WTC11 (cell line): ENCODE measurements at regions not wholly inside any gene's neighbourhood (a gene's known extent, or its start where the extent isn't known, plus 50 kb on each side); places are given as distances from the start of the nearest gene placed in this dataset.

Source experiments
- ATAC-seq: fragments of 200-7000 bp; cut with Tn5 transposase; 2 replicates; pipeline ENCODE4 v1.10.0; 2021; ENCODE audit warnings: mild to moderate bottlenecking, moderate library complexity
- CTCF ChIA-PET: fragments of 300-600 bp; sonication (Branson Sonifier 250); formaldehyde crosslinking; loops from one replicate; lab custom pipeline; 2021; ENCODE audit warnings: antibody characterized with exemption; lab: Charles Lee
- POLR2A ChIA-PET: fragments of 350-600 bp; sonication (Branson Sonifier 250); formaldehyde crosslinking; loops from one replicate; lab custom pipeline; 2021; ENCODE audit warnings: antibody characterized with exemption; lab: Charles Lee
- DNase-seq: peaks from one replicate; pipeline ENCODE4 v3.0.0; 2021; ENCODE audit warnings: low spot score
- H3K27ac Mint-ChIP-seq: 2 replicates; pipeline ENCODE4 v1.8.0; 2021; ENCODE audit warnings: mixed read lengths
- H3K27me3 Mint-ChIP-seq: 2 replicates; pipeline ENCODE4 v1.8.0; 2021; ENCODE audit warnings: low read depth, mild to moderate bottlenecking, moderate library complexity, mixed read lengths
- H3K36me3 Mint-ChIP-seq: 2 replicates; pipeline ENCODE4 v1.8.0; 2021; ENCODE audit warnings: mixed read lengths
- H3K4me1 Mint-ChIP-seq: 2 replicates; pipeline ENCODE4 v1.8.0; 2022; ENCODE audit warnings: mixed read lengths
- H3K4me3 Mint-ChIP-seq: 2 replicates; pipeline ENCODE4 v1.8.0; 2021; ENCODE audit warnings: mild to moderate bottlenecking, moderate library complexity, mixed read lengths
- H3K9me3 Mint-ChIP-seq: 2 replicates; pipeline ENCODE4 v1.8.0; 2021; ENCODE audit warnings: mixed read lengths
- FOXK1 ChIP-seq: sonication (generic); formaldehyde crosslinking; IDR thresholded peaks from 2 replicates; pipeline ENCODE4 v1.8.0; 2022; ENCODE audit warnings: mild to moderate bottlenecking, moderate library complexity, missing genetic modification reagents
- JAZF1 ChIP-seq: fragments of 250-450 bp; sonication (Bioruptor Pico); IDR thresholded peaks from 2 replicates; pipeline ENCODE4 v1.9.0; 2021; ENCODE audit warnings: moderate library complexity, mild to moderate bottlenecking, inconsistent platforms
- KAT7 ChIP-seq: sonication (generic); formaldehyde crosslinking; IDR thresholded peaks from 2 replicates; pipeline ENCODE4 v1.8.1; 2023; ENCODE audit warnings: missing genetic modification reagents, mild to moderate bottlenecking, borderline replicate concordance
- MYBL2 ChIP-seq: sonication (generic); formaldehyde crosslinking; IDR thresholded peaks from 2 replicates; pipeline ENCODE4 v1.8.1; 2023; ENCODE audit warnings: mild to moderate bottlenecking, moderate library complexity, missing genetic modification reagents
- NR2C2 ChIP-seq: sonication (generic); formaldehyde crosslinking; IDR thresholded peaks from 2 replicates; pipeline ENCODE4 v1.8.0; 2022; ENCODE audit warnings: mild to moderate bottlenecking, missing genetic modification reagents
- OVOL2 ChIP-seq: fragments of 250-450 bp; sonication (Bioruptor Pico); IDR thresholded peaks from 2 replicates; pipeline ENCODE4 v1.9.0; 2021; ENCODE audit warnings: mild to moderate bottlenecking, borderline replicate concordance
- RELA ChIP-seq: sonication (generic); formaldehyde crosslinking; IDR thresholded peaks from 2 replicates; pipeline ENCODE4 v1.8.1; 2022; ENCODE audit warnings: missing genetic modification reagents, mild to moderate bottlenecking, borderline replicate concordance
- SMAD3 ChIP-seq: sonication (generic); formaldehyde crosslinking; IDR thresholded peaks from 2 replicates; pipeline ENCODE4 v1.8.0; 2022; ENCODE audit warnings: missing genetic modification reagents, mild to moderate bottlenecking, borderline replicate concordance
- SMAD4 ChIP-seq: sonication (generic); formaldehyde crosslinking; IDR thresholded peaks from 2 replicates; pipeline ENCODE4 v1.8.0; 2022; ENCODE audit warnings: mild to moderate bottlenecking, missing genetic modification reagents
- SP1 ChIP-seq: sonication (generic); formaldehyde crosslinking; conservative IDR thresholded peaks from 2 replicates; pipeline ENCODE4 v1.8.1; 2022; ENCODE audit warnings: missing genetic modification reagents
- TEAD4 ChIP-seq: sonication (generic); formaldehyde crosslinking; IDR thresholded peaks from 2 replicates; pipeline ENCODE4 v1.8.0; 2022; ENCODE audit warnings: mild to moderate bottlenecking, missing genetic modification reagents
- ZNF121 ChIP-seq: sonication (generic); formaldehyde crosslinking; IDR thresholded peaks from 2 replicates; pipeline ENCODE4 v1.8.0; 2023; ENCODE audit warnings: missing genetic modification reagents
- ZNF416 ChIP-seq: fragments of 250-450 bp; sonication (Bioruptor Pico); IDR thresholded peaks from 2 replicates; pipeline ENCODE4 v1.9.0; 2021; ENCODE audit warnings: mild to moderate bottlenecking, inconsistent platforms
- TF ChIP-seq, protein P1 (sequence below): sonication (generic); formaldehyde crosslinking; IDR thresholded peaks from 2 replicates; pipeline ENCODE4 v1.8.1; 2022; ENCODE audit warnings: low read depth, mild to moderate bottlenecking, moderate library complexity, missing genetic modification reagents, borderline replicate concordance
- TF ChIP-seq, protein P2 (sequence below): fragments of 250-450 bp; sonication (Bioruptor Pico); IDR thresholded peaks from 2 replicates; pipeline ENCODE4 v1.9.0; 2021; ENCODE audit warnings: mild to moderate bottlenecking
- TF ChIP-seq, protein P3 (sequence below): sonication (generic); formaldehyde crosslinking; IDR thresholded peaks from 2 replicates; pipeline ENCODE4 v1.8.0; 2023; ENCODE audit warnings: missing genetic modification reagents
- TF ChIP-seq, protein P4 (sequence below): sonication (generic); formaldehyde crosslinking; IDR thresholded peaks from 2 replicates; pipeline ENCODE4 v1.8.0; 2022; ENCODE audit warnings: mild to moderate bottlenecking, missing genetic modification reagents
- TF ChIP-seq, protein P5 (sequence below): sonication (generic); formaldehyde crosslinking; IDR thresholded peaks from 2 replicates; pipeline ENCODE4 v1.8.0; 2022; ENCODE audit warnings: mild to moderate bottlenecking, missing genetic modification reagents
- TF ChIP-seq, protein P6 (sequence below): sonication (generic); formaldehyde crosslinking; IDR thresholded peaks from 2 replicates; pipeline ENCODE4 v1.8.0; 2022; ENCODE audit warnings: missing genetic modification reagents
- TF ChIP-seq, protein P7 (sequence below): fragments of 250-450 bp; sonication (Bioruptor Pico); IDR thresholded peaks from 2 replicates; pipeline ENCODE4 v1.9.0; 2021; ENCODE audit warnings: moderate library complexity, mild to moderate bottlenecking, inconsistent platforms, borderline replicate concordance

DNA sequence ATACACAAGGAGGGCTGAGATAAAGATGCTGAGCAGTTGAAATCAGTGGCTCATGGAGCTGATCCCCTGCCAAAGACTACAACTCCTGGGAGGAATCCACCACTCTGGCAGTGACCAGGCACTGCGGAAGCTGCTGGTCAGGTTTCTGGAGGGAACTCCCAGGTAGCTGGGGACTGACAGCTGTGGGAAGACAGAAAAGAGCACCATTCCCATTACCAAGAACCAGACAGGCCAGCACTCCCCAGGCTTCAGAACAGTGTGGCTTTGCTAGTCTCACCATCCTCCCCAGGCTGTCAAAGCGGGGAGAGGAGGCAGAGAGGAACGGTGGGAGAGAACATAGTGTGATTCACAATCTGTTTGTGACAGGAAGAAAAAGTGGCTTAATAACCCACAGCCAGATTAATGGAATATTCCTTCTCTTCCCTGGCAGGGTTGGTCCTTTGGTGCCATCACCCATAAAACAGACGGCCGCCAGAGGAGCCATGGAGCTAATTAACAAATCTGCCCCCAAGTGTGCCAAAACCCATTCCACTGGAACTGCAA, 92.1 kb downstream of the MAB21L3 start (continued):
- TF ChIP-seq, protein P1, sequence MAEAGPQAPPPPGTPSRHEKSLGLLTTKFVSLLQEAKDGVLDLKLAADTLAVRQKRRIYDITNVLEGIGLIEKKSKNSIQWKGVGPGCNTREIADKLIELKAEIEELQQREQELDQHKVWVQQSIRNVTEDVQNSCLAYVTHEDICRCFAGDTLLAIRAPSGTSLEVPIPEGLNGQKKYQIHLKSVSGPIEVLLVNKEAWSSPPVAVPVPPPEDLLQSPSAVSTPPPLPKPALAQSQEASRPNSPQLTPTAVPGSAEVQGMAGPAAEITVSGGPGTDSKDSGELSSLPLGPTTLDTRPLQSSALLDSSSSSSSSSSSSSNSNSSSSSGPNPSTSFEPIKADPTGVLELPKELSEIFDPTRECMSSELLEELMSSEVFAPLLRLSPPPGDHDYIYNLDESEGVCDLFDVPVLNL (CRISPR knock-in tag) = no peak
- TF ChIP-seq TEAD4 (CRISPR knock-in tag) (no peak), FOXK1 (CRISPR knock-in tag) (no peak), ZNF121 (CRISPR knock-in tag) (no peak), NR2C2 (CRISPR knock-in tag) (no peak), OVOL2 (CRISPR knock-in tag) (no peak)
- TF ChIP-seq, protein P2, sequence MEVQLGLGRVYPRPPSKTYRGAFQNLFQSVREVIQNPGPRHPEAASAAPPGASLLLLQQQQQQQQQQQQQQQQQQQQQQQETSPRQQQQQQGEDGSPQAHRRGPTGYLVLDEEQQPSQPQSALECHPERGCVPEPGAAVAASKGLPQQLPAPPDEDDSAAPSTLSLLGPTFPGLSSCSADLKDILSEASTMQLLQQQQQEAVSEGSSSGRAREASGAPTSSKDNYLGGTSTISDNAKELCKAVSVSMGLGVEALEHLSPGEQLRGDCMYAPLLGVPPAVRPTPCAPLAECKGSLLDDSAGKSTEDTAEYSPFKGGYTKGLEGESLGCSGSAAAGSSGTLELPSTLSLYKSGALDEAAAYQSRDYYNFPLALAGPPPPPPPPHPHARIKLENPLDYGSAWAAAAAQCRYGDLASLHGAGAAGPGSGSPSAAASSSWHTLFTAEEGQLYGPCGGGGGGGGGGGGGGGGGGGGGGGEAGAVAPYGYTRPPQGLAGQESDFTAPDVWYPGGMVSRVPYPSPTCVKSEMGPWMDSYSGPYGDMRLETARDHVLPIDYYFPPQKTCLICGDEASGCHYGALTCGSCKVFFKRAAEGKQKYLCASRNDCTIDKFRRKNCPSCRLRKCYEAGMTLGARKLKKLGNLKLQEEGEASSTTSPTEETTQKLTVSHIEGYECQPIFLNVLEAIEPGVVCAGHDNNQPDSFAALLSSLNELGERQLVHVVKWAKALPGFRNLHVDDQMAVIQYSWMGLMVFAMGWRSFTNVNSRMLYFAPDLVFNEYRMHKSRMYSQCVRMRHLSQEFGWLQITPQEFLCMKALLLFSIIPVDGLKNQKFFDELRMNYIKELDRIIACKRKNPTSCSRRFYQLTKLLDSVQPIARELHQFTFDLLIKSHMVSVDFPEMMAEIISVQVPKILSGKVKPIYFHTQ (CRISPR knock-in tag) = no peak
- TF ChIP-seq, protein P3, sequence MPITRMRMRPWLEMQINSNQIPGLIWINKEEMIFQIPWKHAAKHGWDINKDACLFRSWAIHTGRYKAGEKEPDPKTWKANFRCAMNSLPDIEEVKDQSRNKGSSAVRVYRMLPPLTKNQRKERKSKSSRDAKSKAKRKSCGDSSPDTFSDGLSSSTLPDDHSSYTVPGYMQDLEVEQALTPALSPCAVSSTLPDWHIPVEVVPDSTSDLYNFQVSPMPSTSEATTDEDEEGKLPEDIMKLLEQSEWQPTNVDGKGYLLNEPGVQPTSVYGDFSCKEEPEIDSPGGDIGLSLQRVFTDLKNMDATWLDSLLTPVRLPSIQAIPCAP (CRISPR knock-in tag) = no peak
- TF ChIP-seq, protein P4, sequence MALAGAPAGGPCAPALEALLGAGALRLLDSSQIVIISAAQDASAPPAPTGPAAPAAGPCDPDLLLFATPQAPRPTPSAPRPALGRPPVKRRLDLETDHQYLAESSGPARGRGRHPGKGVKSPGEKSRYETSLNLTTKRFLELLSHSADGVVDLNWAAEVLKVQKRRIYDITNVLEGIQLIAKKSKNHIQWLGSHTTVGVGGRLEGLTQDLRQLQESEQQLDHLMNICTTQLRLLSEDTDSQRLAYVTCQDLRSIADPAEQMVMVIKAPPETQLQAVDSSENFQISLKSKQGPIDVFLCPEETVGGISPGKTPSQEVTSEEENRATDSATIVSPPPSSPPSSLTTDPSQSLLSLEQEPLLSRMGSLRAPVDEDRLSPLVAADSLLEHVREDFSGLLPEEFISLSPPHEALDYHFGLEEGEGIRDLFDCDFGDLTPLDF (CRISPR knock-in tag) = no peak
- TF ChIP-seq, all 79 proteins: peak for 0

DNA sequence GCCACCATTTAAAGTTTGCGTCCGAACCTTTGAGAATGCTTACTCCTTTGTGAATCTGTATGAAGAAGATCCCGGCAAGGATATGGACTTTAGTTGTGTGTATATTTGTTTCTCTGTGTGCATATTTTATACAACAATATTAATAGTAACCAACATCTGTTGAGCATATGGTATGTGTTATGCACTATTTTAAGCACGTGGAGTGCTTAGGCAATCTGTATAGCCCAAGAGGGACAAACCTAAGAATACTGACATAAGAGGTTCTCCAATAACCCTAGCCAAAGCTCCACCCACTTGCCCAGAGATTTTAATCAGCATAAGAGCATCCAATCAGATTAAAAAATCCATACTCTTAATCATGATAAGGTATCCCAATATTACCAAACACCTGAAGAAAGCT, 92.7 kb downstream of the MAB21L3 start:
- DNase-seq = no peak
- H3K4me1 Mint-ChIP-seq = peaks cover 2% of the 10 kb centered on the region; the same call in 1 of the 2 replicates
- H3K36me3 Mint-ChIP-seq = no peaks in the 10 kb centered on the region
- no peak overlapping the region for H3K27ac Mint-ChIP-seq
- TF ChIP-seq OVOL2 (CRISPR knock-in tag) (no peak), SP1 (CRISPR knock-in tag) (no peak), SMAD3 (CRISPR knock-in tag) (no peak), MYBL2 (CRISPR knock-in tag) (no peak), ZNF416 (CRISPR knock-in tag) (no peak), JAZF1 (CRISPR knock-in tag) (no peak), KAT7 (CRISPR knock-in tag) (no peak), SMAD4 (no peak), RELA (CRISPR knock-in tag) (no peak)
- TF ChIP-seq, protein P5, sequence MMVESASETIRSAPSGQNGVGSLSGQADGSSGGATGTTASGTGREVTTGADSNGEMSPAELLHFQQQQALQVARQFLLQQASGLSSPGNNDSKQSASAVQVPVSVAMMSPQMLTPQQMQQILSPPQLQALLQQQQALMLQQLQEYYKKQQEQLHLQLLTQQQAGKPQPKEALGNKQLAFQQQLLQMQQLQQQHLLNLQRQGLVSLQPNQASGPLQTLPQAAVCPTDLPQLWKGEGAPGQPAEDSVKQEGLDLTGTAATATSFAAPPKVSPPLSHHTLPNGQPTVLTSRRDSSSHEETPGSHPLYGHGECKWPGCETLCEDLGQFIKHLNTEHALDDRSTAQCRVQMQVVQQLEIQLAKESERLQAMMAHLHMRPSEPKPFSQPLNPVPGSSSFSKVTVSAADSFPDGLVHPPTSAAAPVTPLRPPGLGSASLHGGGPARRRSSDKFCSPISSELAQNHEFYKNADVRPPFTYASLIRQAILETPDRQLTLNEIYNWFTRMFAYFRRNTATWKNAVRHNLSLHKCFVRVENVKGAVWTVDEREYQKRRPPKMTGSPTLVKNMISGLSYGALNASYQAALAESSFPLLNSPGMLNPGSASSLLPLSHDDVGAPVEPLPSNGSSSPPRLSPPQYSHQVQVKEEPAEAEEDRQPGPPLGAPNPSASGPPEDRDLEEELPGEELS (CRISPR knock-in tag) = no peak
- TF ChIP-seq, protein P6, sequence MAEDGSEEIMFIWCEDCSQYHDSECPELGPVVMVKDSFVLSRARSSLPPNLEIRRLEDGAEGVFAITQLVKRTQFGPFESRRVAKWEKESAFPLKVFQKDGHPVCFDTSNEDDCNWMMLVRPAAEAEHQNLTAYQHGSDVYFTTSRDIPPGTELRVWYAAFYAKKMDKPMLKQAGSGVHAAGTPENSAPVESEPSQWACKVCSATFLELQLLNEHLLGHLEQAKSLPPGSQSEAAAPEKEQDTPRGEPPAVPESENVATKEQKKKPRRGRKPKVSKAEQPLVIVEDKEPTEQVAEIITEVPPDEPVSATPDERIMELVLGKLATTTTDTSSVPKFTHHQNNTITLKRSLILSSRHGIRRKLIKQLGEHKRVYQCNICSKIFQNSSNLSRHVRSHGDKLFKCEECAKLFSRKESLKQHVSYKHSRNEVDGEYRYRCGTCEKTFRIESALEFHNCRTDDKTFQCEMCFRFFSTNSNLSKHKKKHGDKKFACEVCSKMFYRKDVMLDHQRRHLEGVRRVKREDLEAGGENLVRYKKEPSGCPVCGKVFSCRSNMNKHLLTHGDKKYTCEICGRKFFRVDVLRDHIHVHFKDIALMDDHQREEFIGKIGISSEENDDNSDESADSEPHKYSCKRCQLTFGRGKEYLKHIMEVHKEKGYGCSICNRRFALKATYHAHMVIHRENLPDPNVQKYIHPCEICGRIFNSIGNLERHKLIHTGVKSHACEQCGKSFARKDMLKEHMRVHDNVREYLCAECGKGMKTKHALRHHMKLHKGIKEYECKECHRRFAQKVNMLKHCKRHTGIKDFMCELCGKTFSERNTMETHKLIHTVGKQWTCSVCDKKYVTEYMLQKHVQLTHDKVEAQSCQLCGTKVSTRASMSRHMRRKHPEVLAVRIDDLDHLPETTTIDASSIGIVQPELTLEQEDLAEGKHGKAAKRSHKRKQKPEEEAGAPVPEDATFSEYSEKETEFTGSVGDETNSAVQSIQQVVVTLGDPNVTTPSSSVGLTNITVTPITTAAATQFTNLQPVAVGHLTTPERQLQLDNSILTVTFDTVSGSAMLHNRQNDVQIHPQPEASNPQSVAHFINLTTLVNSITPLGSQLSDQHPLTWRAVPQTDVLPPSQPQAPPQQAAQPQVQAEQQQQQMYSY (CRISPR knock-in tag) = no peak
- TF ChIP-seq, protein P7, sequence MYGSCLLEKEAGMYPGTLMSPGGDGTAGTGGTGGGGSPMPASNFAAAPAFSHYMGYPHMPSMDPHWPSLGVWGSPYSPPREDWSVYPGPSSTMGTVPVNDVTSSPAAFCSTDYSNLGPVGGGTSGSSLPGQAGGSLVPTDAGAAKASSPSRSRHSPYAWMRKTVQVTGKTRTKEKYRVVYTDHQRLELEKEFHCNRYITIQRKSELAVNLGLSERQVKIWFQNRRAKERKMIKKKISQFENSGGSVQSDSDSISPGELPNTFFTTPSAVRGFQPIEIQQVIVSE (CRISPR knock-in tag) = no peak
- H3K4me3 Mint-ChIP-seq = no peak overlapping the region
- no peaks in the 10 kb centered on the region; the same call in 1 of the 2 replicates for H3K27me3 Mint-ChIP-seq
- ChIA-PET CTCF (interaction anchor here (0.7 to 1.0 kb wide), 4 partner anchors 13 to 281 kb away, joined by 3 to 6 read pairs (median 4); no protein-coding TSS in a partner anchor), POLR2A (no interaction called here)
- no peak for ATAC-seq
- no peaks in the 10 kb centered on the region for H3K9me3 Mint-ChIP-seq
